ENCODE measurements at regions not wholly inside any gene's neighbourhood (a gene's known extent, or its start where the extent isn't known, plus 50 kb on each side); places are given as distances from the start of the nearest gene placed in this dataset.

DNA sequence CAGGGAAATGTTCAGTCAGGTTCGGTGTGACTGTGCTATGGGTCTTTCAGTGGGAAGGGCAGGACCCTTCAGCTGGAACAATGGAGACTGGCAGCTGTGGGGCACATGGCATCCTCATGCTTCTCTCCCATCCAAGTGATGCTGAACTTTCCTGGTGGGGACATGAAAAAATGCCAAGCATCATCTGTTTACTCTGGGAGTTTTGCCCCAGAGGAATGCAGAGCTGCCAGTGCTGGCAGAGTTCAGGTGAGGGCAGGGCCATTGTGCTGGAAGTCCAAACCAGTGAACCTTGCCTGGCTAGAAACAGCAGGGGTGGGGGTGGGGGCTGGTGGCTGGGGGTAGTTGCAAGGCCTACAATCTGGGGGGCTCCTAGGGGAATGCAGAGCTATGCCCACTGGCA is 1320.6 kb downstream of the PCDH9 start:
- Histone ChIP-seq H2BK120ac (ENCODE audit: low read depth, low read length, poor library complexity, severe bottlenecking) (no peak overlapping the region), H3K18ac (ENCODE audit: insufficient read length, low read depth, low read length) (no peak overlapping the region), H3K4ac (ENCODE audit: low read depth, low read length) (no peak overlapping the region), H4K91ac (ENCODE audit: insufficient read length, low read depth, low read length) (no peak overlapping the region), H3K4me2 (ENCODE audit: insufficient read depth, insufficient read length, low read length) (no peak overlapping the region), H4K5ac (ENCODE audit: insufficient read length, low read depth, low read length) (no peak overlapping the region), H3K79me2 (ENCODE audit: insufficient read depth, low read length) (no peaks in the 10 kb centered on the region), H3K27ac (ENCODE audit: insufficient read length, low read depth, low read length) (no peak overlapping the region), H4K20me1 (ENCODE audit: control insufficient read depth, insufficient read depth, insufficient read length) (no peaks in the 10 kb centered on the region), H3K27me3 (ENCODE audit: insufficient read depth, low read length) (no peaks in the 10 kb centered on the region), H3K79me1 (ENCODE audit: insufficient read depth, low read depth, low read length, poor library complexity, severe bottlenecking) (no peaks in the 10 kb centered on the region), H3T11ph (ENCODE audit: low read length) (no peak overlapping the region), H3K9me3 (ENCODE audit: control insufficient read depth, low read depth, low read length) (no peaks in the 10 kb centered on the region), H2BK5ac (ENCODE audit: insufficient read length, low read length) (no peak overlapping the region), H3K9ac (ENCODE audit: extremely low read depth, insufficient read length, low read length) (no peak overlapping the region), H3K4me1 (ENCODE audit: insufficient read depth, low read length) (no peaks in the 10 kb centered on the region), H3K23ac (ENCODE audit: insufficient read length, low read depth, low read length) (no peak overlapping the region), H3K56ac (ENCODE audit: insufficient read length, low read depth, low read length) (no peak overlapping the region), H2BK15ac (ENCODE audit: low read depth, low read length) (no peak overlapping the region), H2BK20ac (ENCODE audit: low read depth, low read length, poor library complexity, severe bottlenecking) (no peak overlapping the region), H4K8ac (replicated peaks; ENCODE audit: insufficient read length, low read depth, low read length) (no peak overlapping the region), H2BK12ac (ENCODE audit: insufficient read length, low read depth, low read length) (no peak overlapping the region), H2AK5ac (ENCODE audit: insufficient read length, low read length) (no peak overlapping the region), H3K14ac (ENCODE audit: insufficient read depth, low read length) (no peak overlapping the region), H3K23me2 (ENCODE audit: insufficient read length, low read depth, low read length, poor library complexity, severe bottlenecking) (no peaks in the 10 kb centered on the region), H2AFZ (ENCODE audit: low read length) (no peak overlapping the region)
- Mint-ChIP-seq H3K27ac (no peak overlapping the region; a peak in 1 of 7 replicates), H3K4me1 (no peaks in the 10 kb centered on the region), H3K9me3 (0 out of 5 replicates have a peak, but pooled peaks cover 0 to 2% of the 10 kb centered on the region in 2 experiments), H3K36me3 (ENCODE audit: insufficient read depth in 1 of 3, low read depth in 3 of 3) (no peaks in the 10 kb centered on the region; a peak in 2 of 7 replicates), H3K27me3 (ENCODE audit: low read depth) (no peaks in the 10 kb centered on the region), H3K4me3 (no peak overlapping the region)
- TF ChIP-seq CTCF (conservative IDR thresholded peaks at IDR 0.05): no peak
- no CpG with 5 or more reads among the region's 1 CpG for WGBS (ENCODE audit: extremely low coverage, insufficient read length, low lambda C conversion rate)
- no peak for DNase-seq
